ENCODE measurements at regions not wholly inside any gene's neighbourhood (a gene's known extent, or its start where the extent isn't known, plus 50 kb on each side); places are given as distances from the start of the nearest gene placed in this dataset.

GRCh38 chr18:45198526-45198925, 416.8 kb upstream of the SLC14A2 start:
- ChIA-PET CTCF (interaction anchor here (1.7 kb wide), 1 partner anchor 14 kb away, joined by 8 read pairs; no protein-coding TSS in a partner anchor), POLR2A (no interaction called here)
- Mint-ChIP-seq H3K4me3 (no peak overlapping the region), H3K27me3 (no peaks in the 10 kb centered on the region), H3K27ac (no peak overlapping the region), H3K4me1 (peaks cover 8% of the 10 kb centered on the region), H3K9me3 (ENCODE audit: insufficient read depth) (no peaks in the 10 kb centered on the region)
- no peaks in the 10 kb centered on the region for H3K36me3 ChIP-seq (replicated peaks in 1 of 2; ENCODE audit: control extremely low read depth in 1 of 2, control insufficient read depth in 1 of 2, extremely low read depth in 1 of 2, insufficient read depth in 2 of 2, low read length in 1 of 2)
- no peaks in the 10 kb centered on the region for H3K79me2 ChIP-seq (ENCODE audit: control insufficient read depth, insufficient read depth, low read length)
- H3K4me3 ChIP-seq (ENCODE audit: control extremely low read depth in 1 of 5, extremely low read depth in 1 of 5, insufficient read depth in 1 of 5, low read depth in 2 of 5, low read length in 4 of 5): no peak overlapping the region
- H2AFZ ChIP-seq (ENCODE audit: insufficient read depth, low read depth, low read length, poor library complexity, severe bottlenecking): no peak overlapping the region
- TF ChIP-seq CTCF (IDR thresholded peaks at IDR 0.05) (no peak), EZH2 (IDR thresholded peaks at IDR 0.05; ENCODE audit: borderline replicate concordance, insufficient read depth, low read depth, low read length, poor library complexity, severe bottlenecking) (no peak)
- no peak overlapping the region for H3K9ac ChIP-seq (ENCODE audit: low read length)
- H3K27me3 ChIP-seq (replicated peaks in 1 of 4; ENCODE audit: control extremely low read depth in 1 of 4, control insufficient read depth in 3 of 4, insufficient read depth in 4 of 4, low read length in 3 of 4): no peaks in the 10 kb centered on the region
- no peaks in the 10 kb centered on the region for H4K20me1 ChIP-seq (ENCODE audit: control insufficient read depth, insufficient read depth, low read length, poor library complexity, severe bottlenecking)
- no peak overlapping the region for H3K4me2 ChIP-seq (replicated peaks; ENCODE audit: low read depth, low read length, poor library complexity, severe bottlenecking)
- ATAC-seq (ENCODE audit: low read depth): no peak
- no peak overlapping the region for H3K27ac ChIP-seq (ENCODE audit: low read length in 2 of 2)
- H3K4me1 ChIP-seq (ENCODE audit: control insufficient read depth in 2 of 2, insufficient read depth in 2 of 2, low read length in 2 of 2): no peaks in the 10 kb centered on the region
- intact Hi-C loops (cut with micrococcal nuclease): no loop called here
- H3K9me3 ChIP-seq (ENCODE audit: control extremely low read depth in 1 of 3, control insufficient read depth in 2 of 3, insufficient read depth in 1 of 3, low read length in 2 of 3): peaks cover 0 to 1% (median 0%) of the 10 kb centered on the region in 3 donors
- no peak for DNase-seq

GRCh38 chr18:45201029-45201428, 414.2 kb upstream of the SLC14A2 start:
- Histone ChIP-seq H3K27me3 (replicated peaks in 1 of 4; ENCODE audit: control extremely low read depth in 1 of 4, control insufficient read depth in 3 of 4, insufficient read depth in 4 of 4, low read length in 3 of 4) (no peaks in the 10 kb centered on the region), H3K4me1 (ENCODE audit: control insufficient read depth in 2 of 2, insufficient read depth in 2 of 2, low read length in 2 of 2) (no peaks in the 10 kb centered on the region), H2AFZ (ENCODE audit: insufficient read depth, low read depth, low read length, poor library complexity, severe bottlenecking) (no peak overlapping the region), H3K9me3 (ENCODE audit: control extremely low read depth in 1 of 3, control insufficient read depth in 2 of 3, insufficient read depth in 1 of 3, low read length in 2 of 3) (peaks cover 0 to 1% (median 0%) of the 10 kb centered on the region in 3 donors), H3K4me3 (ENCODE audit: control extremely low read depth in 1 of 5, extremely low read depth in 1 of 5, insufficient read depth in 1 of 5, low read depth in 2 of 5, low read length in 4 of 5) (no peak overlapping the region), H3K36me3 (replicated peaks in 1 of 2; ENCODE audit: control extremely low read depth in 1 of 2, control insufficient read depth in 1 of 2, extremely low read depth in 1 of 2, insufficient read depth in 2 of 2, low read length in 1 of 2) (no peaks in the 10 kb centered on the region), H3K9ac (ENCODE audit: low read length) (no peak overlapping the region), H3K4me2 (replicated peaks; ENCODE audit: low read depth, low read length, poor library complexity, severe bottlenecking) (no peak overlapping the region), H3K27ac (ENCODE audit: low read length in 2 of 2) (no peak overlapping the region), H4K20me1 (ENCODE audit: control insufficient read depth, insufficient read depth, low read length, poor library complexity, severe bottlenecking) (no peaks in the 10 kb centered on the region), H3K79me2 (ENCODE audit: control insufficient read depth, insufficient read depth, low read length) (no peaks in the 10 kb centered on the region)
- H3K9me3 Mint-ChIP-seq (ENCODE audit: insufficient read depth): no peaks in the 10 kb centered on the region
- no peaks in the 10 kb centered on the region for H3K27me3 Mint-ChIP-seq
- no peak overlapping the region for H3K27ac Mint-ChIP-seq
- TF ChIP-seq CTCF (IDR thresholded peaks at IDR 0.05) (no peak), EZH2 (IDR thresholded peaks at IDR 0.05; ENCODE audit: borderline replicate concordance, insufficient read depth, low read depth, low read length, poor library complexity, severe bottlenecking) (no peak)
- peaks cover 8% of the 10 kb centered on the region for H3K4me1 Mint-ChIP-seq
- CTCF ChIA-PET: no interaction called here
- intact Hi-C loops (cut with micrococcal nuclease): no loop called here
- no peak overlapping the region for H3K4me3 Mint-ChIP-seq
- POLR2A ChIA-PET: no interaction called here
- ATAC-seq (ENCODE audit: low read depth) (no peak), DNase-seq (no peak)
- WGBS (ENCODE audit: insufficient coverage): no CpG with 5 or more reads among the region's 2 CpGs
